HG03066 (cell line): ENCODE measurements at regions not wholly inside any gene's neighbourhood (a gene's known extent, or its start where the extent isn't known, plus 50 kb on each side); places are given as distances from the start of the nearest gene placed in this dataset.
"Not testable (repeated sequence)": the region's sequence is repeated elsewhere in the genome, so short reads cannot be mapped to it uniquely, and the experiment has no call there.

Experiments used
- ATAC-seq: cut with Tn5 transposase; IDR thresholded peaks from one replicate; pipeline ENCODE4 v1.9.1; 2021; ENCODE audit warnings: low read depth; ENCODE audit not compliant: unreplicated experiment

GRCh38 chr2:90253306-90253705 is 1561.8 kb downstream of the RPIA start:
- ATAC-seq = not testable (repeated sequence)

GRCh38 chr2:90266888-90267287 is 1575.4 kb downstream of the RPIA start:
- not testable (repeated sequence) for ATAC-seq

GRCh38 chr2:90287751-90288150 is 1596.3 kb downstream of the RPIA start:
- not testable (repeated sequence) for ATAC-seq

GRCh38 chr2:90288396-90288795 is 1596.9 kb downstream of the RPIA start:
- ATAC-seq = not testable (repeated sequence)

- not testable (repeated sequence) for ATAC-seq
Observed at GRCh38 chr2:90289291-90289980, 1598.0 kb downstream of the RPIA start.

GRCh38 chr2:90290701-90291100 is 1599.2 kb downstream of the RPIA start:
- not testable (repeated sequence) for ATAC-seq

GRCh38 chr2:90291168-90291883 is 1599.9 kb downstream of the RPIA start:
- not testable (repeated sequence) for ATAC-seq

GRCh38 chr2:90291934-90292333 is 1600.5 kb downstream of the RPIA start:
- ATAC-seq = not testable (repeated sequence)

- ATAC-seq = not testable (repeated sequence)
Observed at GRCh38 chr2:90292451-90292850, 1601.0 kb downstream of the RPIA start.

- not testable (repeated sequence) for ATAC-seq
Observed at GRCh38 chr2:90293224-90293623, 1601.8 kb downstream of the RPIA start.

- ATAC-seq = not testable (repeated sequence)
Observed at GRCh38 chr2:90293806-90294205, 1602.3 kb downstream of the RPIA start.

GRCh38 chr2:90295036-90295750 is 1603.7 kb downstream of the RPIA start:
- ATAC-seq = not testable (repeated sequence)

- ATAC-seq = not testable (repeated sequence)
Observed at GRCh38 chr2:90296484-90296777, 1605.0 kb downstream of the RPIA start.

GRCh38 chr2:90297701-90298100 is 1606.2 kb downstream of the RPIA start:
- not testable (repeated sequence) for ATAC-seq

- ATAC-seq = not testable (repeated sequence)
Observed at GRCh38 chr2:90298126-90298755, 1606.8 kb downstream of the RPIA start.

- not testable (repeated sequence) for ATAC-seq
Observed at GRCh38 chr2:90298983-90299382, 1607.5 kb downstream of the RPIA start.

GRCh38 chr2:90322982-90323381 is 1631.5 kb downstream of the RPIA start:
- not testable (repeated sequence) for ATAC-seq

GRCh38 chr2:90323612-90324558 is 1632.4 kb downstream of the RPIA start:
- ATAC-seq = not testable (repeated sequence)

GRCh38 chr2:90324672-90325071 is 1633.2 kb downstream of the RPIA start:
- ATAC-seq = not testable (repeated sequence)
